ENCODE measurements at regions not wholly inside any gene's neighbourhood (a gene's known extent, or its start where the extent isn't known, plus 50 kb on each side); places are given as distances from the start of the nearest gene placed in this dataset.

- TF ChIP-seq CTCF (IDR thresholded peaks at IDR 0.05; ENCODE audit: borderline replicate concordance, extremely low read depth, low read length, poor library complexity, severe bottlenecking) (no peak), EZH2 (IDR thresholded peaks at IDR 0.05; ENCODE audit: borderline replicate concordance, low read depth, low read length, severe bottlenecking) (no peak)
Observed at GRCh38 chr17:79547586-79547985, 63.3 kb downstream of the RBFOX3 start.

Data from DND-41 (cell line).